GM19025 (cell line): ENCODE measurements at regions not wholly inside any gene's neighbourhood (a gene's known extent, or its start where the extent isn't known, plus 50 kb on each side); places are given as distances from the start of the nearest gene placed in this dataset.

Experiments
- ATAC-seq: cut with Tn5 transposase; IDR thresholded peaks from one replicate; pipeline ENCODE4 v1.9.1; 2021; ENCODE audit warnings: mild to moderate bottlenecking, low read depth, moderate library complexity; ENCODE audit not compliant: unreplicated experiment

- no peak for ATAC-seq
These were observed 375.3 kb downstream of the DNAH5 start for GRCh38 chr5:13569090-13569715.

DNA sequence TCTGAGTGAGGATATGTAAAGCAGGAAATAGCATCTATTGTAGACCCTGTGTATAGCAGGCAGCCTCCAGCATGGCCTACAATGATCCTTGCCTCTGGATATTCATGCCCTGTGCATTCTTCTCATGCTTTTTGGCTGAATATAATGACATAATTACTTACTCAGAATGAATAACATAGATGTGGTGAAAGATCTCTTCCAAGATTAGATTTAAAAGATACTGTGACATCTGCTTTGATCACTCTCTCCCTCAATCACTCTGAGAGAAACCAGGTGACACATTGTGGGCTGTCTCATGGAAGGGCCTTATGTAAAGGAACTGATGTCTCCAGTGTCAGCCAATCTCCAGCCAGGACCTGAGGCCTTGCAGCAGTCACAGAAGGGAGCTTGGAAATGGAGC, 376.7 kb downstream of the DNAH5 start:
- no peak for ATAC-seq

- ATAC-seq, result no peak
These were observed 377.6 kb downstream of the DNAH5 start for GRCh38 chr5:13566871-13567339.

DNA sequence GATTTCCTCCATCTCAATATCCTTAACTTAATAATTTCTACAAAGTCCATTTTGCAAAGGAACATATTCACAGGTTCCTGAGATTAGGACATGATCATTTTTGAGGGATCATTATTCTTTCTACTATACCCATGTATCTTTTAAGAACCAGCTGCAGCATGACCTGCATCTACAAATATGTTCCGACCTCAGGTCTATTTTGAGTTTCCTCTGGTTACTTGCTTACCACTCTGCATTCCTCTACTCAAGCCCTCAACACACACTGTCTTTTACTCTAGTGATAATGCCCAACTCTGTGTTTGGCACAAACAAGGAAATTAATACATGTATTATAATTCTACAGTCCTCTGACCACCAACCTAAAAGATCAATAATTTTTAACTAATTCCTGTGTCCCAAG, 386.1 kb downstream of the DNAH5 start:
- ATAC-seq, result no peak

- ATAC-seq, result no peak
These were observed 390.6 kb downstream of the DNAH5 start for GRCh38 chr5:13553896-13554295.

GRCh38 chr5:13552361-13552760, 392.1 kb downstream of the DNAH5 start:
- ATAC-seq, result no peak

DNA sequence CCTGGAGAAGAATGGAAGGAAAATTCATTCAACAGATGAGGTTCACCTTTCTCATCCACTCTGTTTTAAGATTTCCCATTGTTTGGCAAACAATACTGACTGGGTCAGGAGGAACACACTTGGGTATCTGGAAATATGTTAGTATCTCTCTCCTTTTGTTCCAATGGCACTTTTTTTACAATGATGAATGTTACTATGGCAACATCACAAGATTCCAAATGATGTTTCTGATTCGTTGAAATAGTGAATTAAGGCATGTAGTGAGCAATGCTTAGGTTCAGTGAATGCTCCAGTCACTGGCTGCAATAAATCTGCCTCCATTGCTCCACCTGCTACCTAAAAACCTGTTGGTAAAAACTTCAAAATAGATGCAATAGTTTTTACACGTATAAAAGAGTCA, 392.8 kb downstream of the DNAH5 start:
- no peak for ATAC-seq

DNA sequence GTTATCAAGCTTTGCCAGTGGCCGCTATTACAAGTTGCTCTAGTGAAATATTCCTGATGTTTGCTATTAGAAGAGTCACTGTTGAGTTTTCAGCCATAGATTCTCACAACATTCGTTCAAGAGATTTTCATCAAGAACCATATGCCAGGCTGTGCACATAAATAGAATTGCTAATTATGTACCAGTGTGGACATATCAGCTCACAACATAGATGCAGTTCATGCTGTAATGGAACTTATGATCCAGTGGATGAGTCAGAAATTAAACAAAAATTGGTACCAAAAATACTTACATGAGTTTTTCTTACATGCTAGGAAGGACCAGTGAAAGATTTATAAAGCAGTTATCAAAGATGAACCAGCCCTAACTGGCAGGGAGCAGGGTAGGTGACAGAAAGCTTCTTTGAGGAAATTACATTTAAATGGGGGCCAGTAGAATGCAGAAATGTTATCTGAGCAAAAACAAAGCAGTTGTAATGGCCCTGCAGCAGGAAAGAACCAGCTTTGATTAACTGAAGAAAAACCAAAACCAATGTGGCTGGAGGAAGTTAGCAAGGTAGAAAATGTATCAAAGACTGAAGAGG, 404.2 kb downstream of the DNAH5 start:
- ATAC-seq, result no peak

DNA sequence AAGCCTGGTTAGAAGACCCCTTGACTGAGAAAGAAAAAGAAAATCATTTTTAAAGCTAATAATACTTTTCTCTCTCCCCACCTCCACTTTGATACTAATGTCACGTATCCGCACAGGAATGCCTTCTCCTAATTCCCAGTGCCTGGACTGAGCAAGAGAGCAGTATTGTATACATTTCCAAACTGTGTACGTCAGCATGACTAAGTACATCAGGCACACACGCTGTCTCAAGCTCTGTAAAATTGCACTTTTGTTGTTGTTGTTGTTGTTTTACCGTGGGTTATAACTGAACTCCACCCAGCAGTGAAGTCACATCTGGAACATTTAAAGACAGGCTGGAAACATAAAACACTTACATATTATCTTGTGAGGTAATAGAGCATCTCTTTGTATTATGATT, 407.6 kb downstream of the DNAH5 start:
- ATAC-seq, result no peak

- ATAC-seq, result no peak
These were observed 410.7 kb downstream of the DNAH5 start for GRCh38 chr5:13533833-13534232.

GRCh38 chr5:13529300-13529699, 415.2 kb downstream of the DNAH5 start:
- ATAC-seq, result no peak

DNA sequence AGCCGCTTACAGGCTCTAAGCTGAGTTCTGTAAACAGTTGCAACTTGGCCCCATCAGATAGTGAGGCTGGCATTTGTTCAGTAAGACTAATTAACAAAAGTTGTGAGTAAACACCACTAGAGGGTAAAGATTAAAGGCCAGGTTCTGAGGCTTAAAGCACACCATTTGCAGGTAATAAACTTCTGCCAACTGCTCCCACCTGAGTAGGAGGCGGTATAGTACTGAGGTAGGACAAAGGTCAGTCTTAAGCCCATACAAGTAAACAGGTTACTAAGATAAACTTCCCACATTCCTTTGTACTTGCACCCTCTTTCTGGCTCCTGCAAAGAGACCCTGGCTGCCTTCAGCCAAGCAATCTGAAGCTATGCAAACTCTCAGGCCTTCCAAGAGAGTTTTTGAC, 419.6 kb downstream of the DNAH5 start:
- no peak for ATAC-seq

DNA sequence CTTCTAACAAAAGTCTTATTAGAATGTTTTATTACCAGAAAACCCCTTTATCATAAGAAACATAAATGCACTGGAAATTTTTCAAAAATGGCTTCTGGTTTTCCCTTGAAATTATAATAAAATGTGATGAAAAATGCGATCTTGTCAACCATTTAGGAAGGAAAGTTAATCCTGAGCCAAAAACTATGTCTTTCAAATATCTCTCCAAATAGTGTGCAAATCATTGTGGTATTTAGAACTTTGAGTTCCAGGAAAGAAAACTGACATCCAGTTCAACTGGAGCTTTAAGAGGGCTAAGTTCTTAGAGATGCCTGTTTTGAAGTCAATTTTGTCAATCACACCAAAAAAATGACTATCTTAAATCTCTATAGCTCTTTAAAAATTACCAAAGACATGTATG, 425.4 kb downstream of the DNAH5 start:
- ATAC-seq, result no peak

DNA sequence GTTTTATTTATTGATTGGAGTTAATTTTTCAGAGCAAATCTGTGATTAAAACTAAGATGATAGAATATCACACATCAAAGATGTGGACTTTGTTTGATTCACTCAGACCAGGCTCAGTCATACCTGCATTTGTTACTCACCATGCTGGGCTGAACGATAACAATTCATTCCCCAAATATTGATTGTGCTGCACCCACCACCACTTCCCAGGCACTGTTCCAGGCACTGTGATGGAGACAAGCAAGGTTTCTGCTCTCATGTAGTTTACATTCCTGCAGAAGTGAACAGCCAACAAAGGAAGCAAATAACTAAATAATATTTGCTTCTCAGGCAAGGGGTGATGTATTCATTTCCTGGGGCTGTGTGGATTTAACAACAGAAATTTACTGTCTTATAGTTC, 428.3 kb downstream of the DNAH5 start:
- no peak for ATAC-seq

- no peak for ATAC-seq
These were observed 433.0 kb downstream of the DNAH5 start for GRCh38 chr5:13511442-13511841.

GRCh38 chr5:13510616-13511015, 433.9 kb downstream of the DNAH5 start:
- no peak for ATAC-seq

DNA sequence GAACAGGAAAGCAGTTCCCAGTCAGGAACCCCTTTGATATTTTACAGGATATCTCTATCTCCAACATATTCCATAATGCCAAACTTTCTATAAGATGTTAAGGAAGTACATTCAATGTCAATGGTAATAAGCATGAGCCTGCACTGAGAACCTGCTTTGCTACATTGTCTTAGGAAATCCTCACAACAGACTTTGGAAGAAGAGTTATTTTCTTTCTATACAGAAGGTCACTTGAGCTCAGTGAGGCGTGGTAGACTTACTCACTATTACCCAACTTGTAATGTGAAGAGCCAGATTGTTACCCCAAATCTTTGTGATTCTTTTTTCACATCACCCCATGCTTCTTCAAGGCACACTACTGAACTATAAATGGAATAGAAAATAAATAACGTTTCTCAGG, 435.9 kb downstream of the DNAH5 start:
- ATAC-seq, result no peak

DNA sequence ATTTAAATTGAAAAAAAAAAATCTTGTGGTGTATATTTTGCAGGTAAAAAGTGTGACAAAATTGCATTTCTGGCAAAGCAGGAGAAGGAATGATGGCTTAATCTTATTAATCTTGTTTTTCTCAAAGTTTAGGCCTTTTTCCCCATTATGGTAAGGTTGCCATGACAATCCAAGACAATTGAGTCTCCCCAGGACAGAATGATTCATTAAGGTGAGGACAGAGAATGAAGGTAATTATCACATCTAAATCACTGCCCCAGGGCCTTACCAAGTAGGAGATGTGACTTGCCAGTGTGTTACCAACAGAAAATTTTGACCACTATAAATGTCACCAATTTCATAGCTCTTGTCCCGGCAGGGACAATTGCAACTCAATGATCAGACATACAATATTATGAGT, 439.2 kb downstream of the DNAH5 start:
- no peak for ATAC-seq

DNA sequence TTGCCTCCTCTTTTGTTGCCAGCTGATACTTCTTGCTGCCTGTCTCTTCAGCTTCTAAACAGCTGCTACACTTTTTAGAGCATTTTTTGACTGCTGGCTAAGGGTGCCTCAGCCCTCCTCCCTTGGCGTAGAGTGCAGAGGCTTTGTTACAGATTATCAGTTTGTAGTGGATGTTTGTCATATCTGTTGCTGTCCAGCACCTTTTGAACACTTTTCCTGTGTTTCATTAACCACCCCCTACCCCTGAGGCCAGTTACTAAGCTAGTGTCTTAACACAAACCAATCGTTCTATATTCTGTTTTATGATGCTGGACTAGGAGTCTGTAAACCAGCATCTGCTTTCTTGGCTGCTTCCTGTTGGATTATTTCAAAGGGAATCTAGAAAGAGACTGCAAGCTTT, 441.5 kb downstream of the DNAH5 start:
- no peak for ATAC-seq

GRCh38 chr5:13501176-13501575, 443.3 kb downstream of the DNAH5 start:
- no peak for ATAC-seq

DNA sequence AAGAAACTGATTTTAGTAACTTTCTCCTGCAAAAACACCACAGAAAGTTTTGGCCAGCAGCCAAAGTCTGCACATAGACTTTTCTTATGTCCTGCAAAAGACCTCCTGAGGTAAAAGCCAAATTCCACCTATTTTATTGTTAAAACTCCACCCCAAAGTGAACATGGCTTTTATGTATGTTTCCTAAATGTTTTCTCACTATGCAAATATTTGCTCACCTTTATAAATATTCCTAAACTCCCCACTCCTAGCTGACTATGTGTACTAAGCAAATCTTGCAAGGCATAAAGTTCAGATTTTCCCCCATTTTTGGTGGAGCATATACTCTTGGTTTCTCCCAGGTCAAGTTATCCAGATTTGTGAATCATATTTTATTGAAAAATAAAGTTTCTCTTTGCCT, 446.2 kb downstream of the DNAH5 start:
- no peak for ATAC-seq

GRCh38 chr5:13488254-13488931, 456.1 kb downstream of the DNAH5 start:
- ATAC-seq, result no peak
